H1 (cell line): ENCODE measurements at regions not wholly inside any gene's neighbourhood (a gene's known extent, or its start where the extent isn't known, plus 50 kb on each side); places are given as distances from the start of the nearest gene placed in this dataset.

ENCODE experiments used
- CTCF ChIA-PET: fragments of 300-600 bp; sonication (Branson Sonifier 250); formaldehyde crosslinking; loops from one replicate; lab custom pipeline; 2021; ENCODE audit not compliant: partially characterized antibody; lab: Charles Lee
- POLR2A ChIA-PET: fragments of 300-600 bp; sonication (Branson Sonifier 250); formaldehyde crosslinking; loops from one replicate; lab custom pipeline; 2021; ENCODE audit warnings: inconsistent platforms; ENCODE audit not compliant: partially characterized antibody; lab: Charles Lee
- DNase-seq, 2 experiments: peaks; one replicate each; pipeline versions ENCODE4 v3.0.0 to v3.0.0-alpha.2; 2010 to 2022; ENCODE audit warnings: low spot score in 2 of 2, low read depth in 1 of 2, mixed read lengths in 1 of 2
- FAIRE-seq: peaks from 2 replicates; lab custom pipeline; 2011; peaks lifted over from hg19 to GRCh38; lab: Jason Lieb, UNC
- H2AFZ ChIP-seq: 2 replicates; pipeline ENCODE4 v1.8.1; 2012; ENCODE audit warnings: low read length, inconsistent platforms
- H2AK5ac ChIP-seq: 2 replicates; pipeline ENCODE4 v1.6.1; 2013; ENCODE audit warnings: low read depth, low read length
- H2BK120ac ChIP-seq: replicated peaks from 2 replicates; pipeline ENCODE3; 2013; ENCODE audit warnings: low read depth, low read length, inconsistent platforms
- H2BK12ac ChIP-seq: 2 replicates; pipeline ENCODE4 v1.6.1; 2013; ENCODE audit warnings: low read depth, low read length
- H2BK15ac ChIP-seq: 2 replicates; pipeline ENCODE4 v1.6.1; 2013; ENCODE audit warnings: low read length
- H2BK20ac ChIP-seq: 2 replicates; pipeline ENCODE4 v1.6.1; 2013; ENCODE audit warnings: low read length
- H2BK5ac ChIP-seq: 2 replicates; pipeline ENCODE4 v1.6.1; 2013; ENCODE audit warnings: low read depth, low read length
- H3K14ac ChIP-seq: 2 replicates; pipeline ENCODE4 v1.6.1; 2013; ENCODE audit warnings: inconsistent platforms; ENCODE audit not compliant: insufficient read length
- H3K18ac ChIP-seq: 2 replicates; pipeline ENCODE4 v1.6.1; 2013; ENCODE audit warnings: low read length; ENCODE audit errors: extremely low read depth
- H3K23ac ChIP-seq: 2 replicates; pipeline ENCODE4 v1.6.1; 2013; ENCODE audit warnings: inconsistent platforms; ENCODE audit not compliant: insufficient read length
- H3K23me2 ChIP-seq: 2 replicates; pipeline ENCODE4 v1.6.1; 2013; ENCODE audit warnings: low read depth, low read length
- H3K27ac ChIP-seq: 2 replicates; pipeline ENCODE4 v1.6.1; 2011; ENCODE audit warnings: low read depth, low read length, inconsistent platforms
- H3K27me3 ChIP-seq, 4 experiments: replicated peaks in 1 of 4; 1 replicate in 1 of 4; 2 replicates in 3 of 4; pipeline versions ENCODE4 v1.6.1 to v1.8.1; 2011 to 2013; ENCODE audit warnings: low read length in 3 of 4, mild to moderate bottlenecking in 3 of 4, inconsistent platforms in 2 of 4, mixed read lengths in 2 of 4, moderate library complexity in 1 of 4; ENCODE audit not compliant: control insufficient read depth in 3 of 4, insufficient read depth in 3 of 4; ENCODE audit errors: extremely low read depth in 1 of 4
- H3K36me3 ChIP-seq, 4 experiments: 2 replicates each; pipeline versions ENCODE4 v1.6.1 to v1.8.1; 2011 to 2013; ENCODE audit warnings: mild to moderate bottlenecking in 4 of 4, low read length in 3 of 4, moderate library complexity in 2 of 4, control low read depth in 1 of 4, inconsistent platforms in 1 of 4; ENCODE audit not compliant: insufficient read depth in 4 of 4, control insufficient read depth in 2 of 4
- H3K4ac ChIP-seq: replicated peaks from 2 replicates; pipeline ENCODE3; 2013; ENCODE audit warnings: low read length, low read depth, mixed read lengths, inconsistent platforms; ENCODE audit not compliant: insufficient read length
- H3K4me1 ChIP-seq, 4 experiments: replicated peaks in 1 of 4; 1 replicate in 1 of 4; 2 replicates in 3 of 4; pipeline versions ENCODE4 v1.6.1 to v1.8.1; 2011 to 2013; ENCODE audit warnings: low read length in 3 of 4, inconsistent platforms in 2 of 4, mixed read lengths in 1 of 4; ENCODE audit not compliant: insufficient read depth in 4 of 4, control insufficient read depth in 3 of 4
- H3K4me2 ChIP-seq, 2 experiments: 2 replicates each; pipeline versions ENCODE4 v1.6.1 to v1.8.1; 2011 to 2013; ENCODE audit warnings: low read depth in 2 of 2, low read length in 2 of 2, control low read depth in 1 of 2, inconsistent platforms in 1 of 2, mild to moderate bottlenecking in 1 of 2; ENCODE audit not compliant: insufficient read depth in 1 of 2
- H3K4me3 ChIP-seq, 4 experiments: fragments of 200-600, 300-600 bp in 1 of 4; sonication (generic), shearing (Covaris generic), sonication (Bioruptor Twin) in 1 of 4; 2 replicates each; pipeline versions ENCODE4 v1.5.1 to v1.8.1; 2011 to 2016; ENCODE audit warnings: low read length in 4 of 4, low read depth in 3 of 4, control low read depth in 2 of 4, inconsistent platforms in 2 of 4, mild to moderate bottlenecking in 2 of 4, mixed read lengths in 1 of 4, moderate library complexity in 1 of 4; ENCODE audit not compliant: insufficient read depth in 2 of 4; ENCODE audit errors: extremely low read depth in 1 of 4
- H3K56ac ChIP-seq: replicated peaks from 2 replicates; pipeline ENCODE3; 2013; ENCODE audit warnings: low read depth, mild to moderate bottlenecking, mixed read lengths, low read length, inconsistent platforms; ENCODE audit not compliant: insufficient read length
- H3K79me1 ChIP-seq: 2 replicates; pipeline ENCODE4 v1.6.1; 2013; ENCODE audit warnings: low read depth, low read length, control low read depth
- H3K79me2 ChIP-seq, 2 experiments: 2 replicates each; pipeline versions ENCODE4 v1.6.1 to v1.8.1; 2012 to 2013; ENCODE audit warnings: low read length in 2 of 2, mild to moderate bottlenecking in 2 of 2, inconsistent platforms in 1 of 2; ENCODE audit not compliant: insufficient read depth in 2 of 2, control insufficient read depth in 1 of 2
- H3K9ac ChIP-seq, 4 experiments: replicated peaks in 1 of 4; 1 replicate in 1 of 4; 2 replicates in 3 of 4; pipeline versions ENCODE4 v1.6.1 to v1.8.1; 2011 to 2013; ENCODE audit warnings: low read depth in 3 of 4, low read length in 3 of 4, control low read depth in 2 of 4, mild to moderate bottlenecking in 2 of 4, moderate library complexity in 2 of 4, inconsistent platforms in 1 of 4; ENCODE audit errors: extremely low read depth in 1 of 4
- H3K9me3 ChIP-seq, 2 experiments: 2 replicates each; pipeline versions ENCODE4 v1.6.1 to v1.8.1; 2012 to 2013; ENCODE audit warnings: mild to moderate bottlenecking in 2 of 2, moderate library complexity in 2 of 2, control low read depth in 1 of 2, inconsistent platforms in 1 of 2, low read depth in 1 of 2, low read length in 1 of 2, mixed read lengths in 1 of 2; ENCODE audit not compliant: insufficient read depth in 2 of 2
- H4K20me1 ChIP-seq, 2 experiments: replicated peaks in 1 of 2; 2 replicates each; pipeline versions ENCODE3 to v1.8.1; 2011 to 2013; ENCODE audit warnings: inconsistent platforms in 2 of 2, low read length in 2 of 2, mild to moderate bottlenecking in 1 of 2; ENCODE audit not compliant: insufficient read depth in 2 of 2, control insufficient read depth in 1 of 2
- H4K5ac ChIP-seq: 2 replicates; pipeline ENCODE4 v1.6.1; 2013; ENCODE audit warnings: low read length, low read depth, mixed read lengths, inconsistent platforms; ENCODE audit not compliant: insufficient read length
- H4K8ac ChIP-seq: 2 replicates; pipeline ENCODE4 v1.8.0; 2013; ENCODE audit warnings: mild to moderate bottlenecking, moderate library complexity, low read length, inconsistent platforms; ENCODE audit not compliant: insufficient read depth; ENCODE audit errors: extremely low read depth
- H4K91ac ChIP-seq: replicated peaks from 2 replicates; pipeline ENCODE3; 2013; ENCODE audit warnings: low read length, mixed read lengths, inconsistent platforms; ENCODE audit not compliant: insufficient read length
- EGR1 ChIP-seq: IDR thresholded peaks from 2 replicates; pipeline ENCODE4 v1.6.1; 2011; ENCODE audit warnings: low read depth, low read length, borderline replicate concordance
- KDM1A ChIP-seq: fragments of 200-600, 300-600 bp; sonication (generic); IDR thresholded peaks from 2 replicates; pipeline ENCODE4 v1.7.1; 2016; ENCODE audit warnings: mild to moderate bottlenecking, low read length, borderline replicate concordance
- KDM4A ChIP-seq: IDR thresholded peaks from one replicate; pipeline ENCODE4 v1.7.1; 2012; ENCODE audit warnings: low read depth, mild to moderate bottlenecking, moderate library complexity, low read length, inconsistent platforms; ENCODE audit not compliant: severe bottlenecking
- POLR2A ChIP-seq, 2 experiments: IDR thresholded peaks; 1 replicate in 1 of 2; 2 replicates in 1 of 2; pipeline ENCODE4 v1.6.1; 2011; ENCODE audit warnings: low read depth in 2 of 2, low read length in 2 of 2, mild to moderate bottlenecking in 2 of 2; ENCODE audit errors: control extremely low read depth in 1 of 2
- SAP30 ChIP-seq: fragments of 300-600 bp; sonication (generic); IDR thresholded peaks from 2 replicates; pipeline ENCODE4 v1.7.1; 2012; ENCODE audit warnings: low read length, moderate library complexity, mild to moderate bottlenecking, inconsistent platforms; ENCODE audit not compliant: insufficient read depth, insufficient replicate concordance
- SIX5 ChIP-seq: IDR thresholded peaks from 2 replicates; pipeline ENCODE4 v1.6.1; 2011; ENCODE audit warnings: mild to moderate bottlenecking, low read depth, low read length
- YY1 ChIP-seq: IDR thresholded peaks from 2 replicates; pipeline ENCODE4 v1.6.1; 2011; ENCODE audit warnings: low read depth, mild to moderate bottlenecking, low read length

GRCh38 chr12:47296828-47297227 is 217.1 kb upstream of the AMIGO2 start:
- no peaks in the 10 kb centered on the region for H3K9me3 ChIP-seq
- no peak overlapping the region for H4K8ac ChIP-seq
- H2BK15ac ChIP-seq = no peak overlapping the region
- ChIA-PET CTCF (interaction anchor here (0.6 to 1.8 kb wide), 4 partner anchors 10 to 343 kb away, joined by 3 to 11 read pairs (median 6); no protein-coding TSS in a partner anchor), POLR2A (no interaction called here)
- no peak overlapping the region for H2BK12ac ChIP-seq
- TF ChIP-seq EGR1 (no peak), SAP30 (no peak), KDM4A (no peak), SIX5 (no peak), KDM1A (no peak), YY1 (no peak), POLR2A (IDR thresholded peaks at IDR 0.05; ENCODE audit: control extremely low read depth in 1 of 2, low read depth in 2 of 2, low read length in 2 of 2) (no peak)
- H3K23me2 ChIP-seq = no peaks in the 10 kb centered on the region
- no peak overlapping the region for H4K91ac ChIP-seq
- H3K23ac ChIP-seq = no peak overlapping the region
- no peak overlapping the region for H3K56ac ChIP-seq
- no peaks in the 10 kb centered on the region for H4K20me1 ChIP-seq
- no peak overlapping the region for H3K4ac ChIP-seq
- H4K5ac ChIP-seq = no peak overlapping the region
- no peaks in the 10 kb centered on the region for H3K79me2 ChIP-seq
- H3K9ac ChIP-seq = no peak overlapping the region
- H3K27ac ChIP-seq = no peak overlapping the region
- H2BK20ac ChIP-seq = no peak overlapping the region
- H3K27me3 ChIP-seq = no peaks in the 10 kb centered on the region
- no peak overlapping the region for H3K14ac ChIP-seq
- no peaks in the 10 kb centered on the region for H3K79me1 ChIP-seq
- H2AK5ac ChIP-seq = no peak overlapping the region
- H2BK120ac ChIP-seq = no peak overlapping the region
- FAIRE-seq = no peak
- H3K18ac ChIP-seq = no peak overlapping the region
- no peak overlapping the region for H2BK5ac ChIP-seq
- no peak overlapping the region for H3K4me2 ChIP-seq
- DNase-seq = no peak
- H2AFZ ChIP-seq = no peak overlapping the region
- H3K4me3 ChIP-seq = no peak overlapping the region
- peaks cover 0 to 5% (median 0%) of the 10 kb centered on the region in 4 experiments; a peak in 1 of 7 replicates for H3K4me1 ChIP-seq
- no peaks in the 10 kb centered on the region for H3K36me3 ChIP-seq
